T-helper 1 cell treated with Interleukin-12 subunit alpha and Interleukin-12 subunit beta and Interleukin-4 antibody, amounts not matched to agents 30 μg/mL and 1 μg/mL, for 36 hours (primary cell): ENCODE measurements at regions not wholly inside any gene's neighbourhood (a gene's known extent, or its start where the extent isn't known, plus 50 kb on each side); places are given as distances from the start of the nearest gene placed in this dataset.

Experiments
- H3K27ac Mint-ChIP-seq: one replicate; pipeline ENCODE4 v1.8.0; 2021; ENCODE audit warnings: mild to moderate bottlenecking, mixed read lengths
- H3K27me3 Mint-ChIP-seq: one replicate; pipeline ENCODE4 v1.8.0; 2021; ENCODE audit warnings: low read depth, mixed read lengths
- H3K36me3 Mint-ChIP-seq: one replicate; pipeline ENCODE4 v1.8.0; 2021; ENCODE audit warnings: low read depth, mixed read lengths
- H3K4me1 Mint-ChIP-seq: one replicate; pipeline ENCODE4 v1.8.0; 2021; ENCODE audit warnings: low read depth, mixed read lengths
- H3K4me3 Mint-ChIP-seq: one replicate; pipeline ENCODE4 v1.8.0; 2021; ENCODE audit warnings: mild to moderate bottlenecking, moderate library complexity, mixed read lengths
- H3K9me3 Mint-ChIP-seq: one replicate; pipeline ENCODE4 v1.8.0; 2021; ENCODE audit warnings: mixed read lengths

DNA sequence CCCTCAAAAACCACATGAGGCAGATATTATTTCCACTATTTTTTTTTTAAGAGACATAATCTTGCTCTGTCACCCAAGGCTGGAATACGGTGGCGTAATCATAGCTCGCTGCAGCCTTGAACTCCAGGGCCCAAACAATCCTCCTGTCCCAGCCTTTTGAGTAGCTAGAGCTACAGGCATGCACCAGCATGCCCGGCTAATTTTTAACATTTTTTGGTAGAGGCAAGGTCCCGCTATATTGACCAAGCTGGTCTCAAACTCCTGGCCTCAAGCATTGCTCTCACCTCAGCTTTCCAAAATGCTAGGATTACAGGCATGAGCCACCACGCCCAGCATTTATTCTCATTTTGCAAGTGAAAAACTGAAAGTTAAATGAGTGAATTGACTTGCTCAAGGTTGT is 50.8 kb upstream of the PIAS1 start:
- no peak overlapping the region for H3K4me3 Mint-ChIP-seq
- peaks cover 3% of the 10 kb centered on the region for H3K27me3 Mint-ChIP-seq
- H3K36me3 Mint-ChIP-seq: no peaks in the 10 kb centered on the region
- peaks cover 10% of the 10 kb centered on the region for H3K9me3 Mint-ChIP-seq
- H3K27ac Mint-ChIP-seq: no peak overlapping the region
- H3K4me1 Mint-ChIP-seq: no peaks in the 10 kb centered on the region
